H9 (cell line): ENCODE measurements at regions not wholly inside any gene's neighbourhood (a gene's known extent, or its start where the extent isn't known, plus 50 kb on each side); places are given as distances from the start of the nearest gene placed in this dataset.

ENCODE experiments used
- DNase-seq: peaks from one replicate; pipeline ENCODE4 v3.0.0-alpha.2; 2017
- H2AFZ ChIP-seq: one replicate; pipeline ENCODE4 v1.6.1; 2013; ENCODE audit warnings: mild to moderate bottlenecking, low read length, control low read depth, moderate library complexity
- H2AK5ac ChIP-seq: 2 replicates; pipeline ENCODE4 v1.6.1; 2013; ENCODE audit warnings: low read length, control low read depth, mixed read lengths; ENCODE audit not compliant: insufficient read length
- H2BK120ac ChIP-seq: one replicate; pipeline ENCODE4 v1.6.1; 2013; ENCODE audit warnings: low read depth, mild to moderate bottlenecking, low read length, control low read depth, inconsistent platforms; ENCODE audit not compliant: poor library complexity, severe bottlenecking
- H2BK12ac ChIP-seq: 2 replicates; pipeline ENCODE4 v1.6.1; 2013; ENCODE audit warnings: low read length, control low read depth, mixed read lengths, low read depth; ENCODE audit not compliant: insufficient read length
- H2BK15ac ChIP-seq: 2 replicates; pipeline ENCODE4 v1.6.1; 2013; ENCODE audit warnings: low read depth, low read length, control low read depth
- H2BK20ac ChIP-seq: one replicate; pipeline ENCODE4 v1.6.1; 2013; ENCODE audit warnings: low read depth, mild to moderate bottlenecking, low read length, control low read depth, inconsistent platforms; ENCODE audit not compliant: poor library complexity, severe bottlenecking
- H2BK5ac ChIP-seq: 2 replicates; pipeline ENCODE4 v1.6.1; 2013; ENCODE audit warnings: low read length, control low read depth, mixed read lengths; ENCODE audit not compliant: insufficient read length
- H3K14ac ChIP-seq: 2 replicates; pipeline ENCODE4 v1.6.1; 2013; ENCODE audit warnings: low read length, control low read depth; ENCODE audit not compliant: insufficient read depth
- H3K18ac ChIP-seq: 2 replicates; pipeline ENCODE4 v1.6.1; 2013; ENCODE audit warnings: low read depth, mild to moderate bottlenecking, mixed read lengths, low read length, control low read depth; ENCODE audit not compliant: insufficient read length
- H3K23ac ChIP-seq: 2 replicates; pipeline ENCODE4 v1.6.1; 2013; ENCODE audit warnings: low read length, control low read depth, mixed read lengths, low read depth; ENCODE audit not compliant: insufficient read length
- H3K23me2 ChIP-seq: 2 replicates; pipeline ENCODE4 v1.6.1; 2013; ENCODE audit warnings: low read depth, mild to moderate bottlenecking, mixed read lengths, low read length, control low read depth; ENCODE audit not compliant: insufficient read length, poor library complexity, severe bottlenecking
- H3K27ac ChIP-seq: 2 replicates; pipeline ENCODE4 v1.5.1; 2013; ENCODE audit warnings: low read length, control low read depth, mixed read lengths, low read depth; ENCODE audit not compliant: insufficient read length
- H3K27me3 ChIP-seq: 2 replicates; pipeline ENCODE4 v1.6.1; 2013; ENCODE audit warnings: low read length, control low read depth, inconsistent platforms; ENCODE audit not compliant: insufficient read depth
- H3K4ac ChIP-seq: 2 replicates; pipeline ENCODE4 v1.6.1; 2013; ENCODE audit warnings: low read depth, mild to moderate bottlenecking, control low read depth, inconsistent platforms, low read length, moderate library complexity
- H3K4me1 ChIP-seq: 2 replicates; pipeline ENCODE4 v1.6.1; 2013; ENCODE audit warnings: low read length, control low read depth, inconsistent platforms; ENCODE audit not compliant: insufficient read depth
- H3K4me2 ChIP-seq: 2 replicates; pipeline ENCODE4 v1.6.1; 2013; ENCODE audit warnings: low read length, control low read depth, mixed read lengths; ENCODE audit not compliant: insufficient read length, insufficient read depth
- H3K56ac ChIP-seq: 2 replicates; pipeline ENCODE4 v1.6.1; 2013; ENCODE audit warnings: low read depth, mild to moderate bottlenecking, mixed read lengths, low read length, control low read depth; ENCODE audit not compliant: insufficient read length
- H3K79me1 ChIP-seq: 2 replicates; pipeline ENCODE4 v1.6.1; 2013; ENCODE audit warnings: low read depth, mild to moderate bottlenecking, moderate library complexity, low read length, control low read depth, inconsistent platforms; ENCODE audit not compliant: insufficient read depth, poor library complexity, severe bottlenecking
- H3K79me2 ChIP-seq: 2 replicates; pipeline ENCODE4 v1.6.1; 2013; ENCODE audit warnings: low read length, control low read depth, inconsistent platforms; ENCODE audit not compliant: insufficient read depth
- H3K9ac ChIP-seq: 2 replicates; pipeline ENCODE4 v1.6.1; 2013; ENCODE audit warnings: low read length, control low read depth, mixed read lengths; ENCODE audit not compliant: insufficient read length; ENCODE audit errors: extremely low read depth
- H3K9me3 ChIP-seq: one replicate; pipeline ENCODE4 v1.6.1; 2013; ENCODE audit warnings: low read depth, low read length, inconsistent platforms; ENCODE audit not compliant: control insufficient read depth
- H3T11ph ChIP-seq: one replicate; pipeline ENCODE4 v1.6.1; 2013; ENCODE audit warnings: mild to moderate bottlenecking, low read length, control low read depth, inconsistent platforms
- H4K20me1 ChIP-seq: one replicate; pipeline ENCODE4 v1.6.1; 2013; ENCODE audit not compliant: control insufficient read depth, insufficient read length, insufficient read depth
- H4K5ac ChIP-seq: 2 replicates; pipeline ENCODE4 v1.6.1; 2013; ENCODE audit warnings: low read depth, mild to moderate bottlenecking, mixed read lengths, low read length, control low read depth; ENCODE audit not compliant: insufficient read length
- H4K8ac ChIP-seq: replicated peaks from 2 replicates; pipeline ENCODE4 v1.6.1; 2013; ENCODE audit warnings: low read length, control low read depth, mixed read lengths, low read depth; ENCODE audit not compliant: insufficient read length
- H4K91ac ChIP-seq: 2 replicates; pipeline ENCODE4 v1.6.1; 2013; ENCODE audit warnings: low read depth, mild to moderate bottlenecking, moderate library complexity, mixed read lengths, low read length, control low read depth; ENCODE audit not compliant: insufficient read length
- H3K27ac Mint-ChIP-seq, 3 experiments: 2 replicates in 2 of 3; 3 replicates in 1 of 3; pipeline ENCODE4 v1.8.0; 2020 to 2021; ENCODE audit warnings: mixed read lengths in 3 of 3, mild to moderate bottlenecking in 1 of 3, moderate library complexity in 1 of 3
- H3K27me3 Mint-ChIP-seq: 2 replicates; pipeline ENCODE4 v1.8.0; 2021; ENCODE audit warnings: low read depth, mild to moderate bottlenecking, moderate library complexity, mixed read lengths
- H3K36me3 Mint-ChIP-seq, 3 experiments: 2 replicates in 2 of 3; 3 replicates in 1 of 3; pipeline ENCODE4 v1.8.0; 2020 to 2021; ENCODE audit warnings: low read depth in 3 of 3, mixed read lengths in 3 of 3; ENCODE audit not compliant: insufficient read depth in 1 of 3
- H3K4me1 Mint-ChIP-seq, 2 experiments: 2 replicates each; pipeline ENCODE4 v1.8.0; 2020; ENCODE audit warnings: mixed read lengths in 2 of 2
- H3K4me3 Mint-ChIP-seq, 2 experiments: 2 replicates in 1 of 2; 3 replicates in 1 of 2; pipeline ENCODE4 v1.8.0; 2020 to 2021; ENCODE audit warnings: mild to moderate bottlenecking in 2 of 2, mixed read lengths in 2 of 2, moderate library complexity in 1 of 2
- H3K9me3 Mint-ChIP-seq, 2 experiments: 2 replicates in 1 of 2; 3 replicates in 1 of 2; pipeline ENCODE4 v1.8.0; 2020; ENCODE audit warnings: mild to moderate bottlenecking in 2 of 2, mixed read lengths in 2 of 2, moderate library complexity in 1 of 2
- CTCF ChIP-seq: fragments of 200-600 bp; sonication (generic); conservative IDR thresholded peaks from 3 replicates; pipeline ENCODE4 v1.8.0; 2021; ENCODE audit warnings: antibody characterized with exemption, mild to moderate bottlenecking
- WGBS: extraction: QIAGEN DNeasy Blood & Tissue Kit; methylation state at CpG from one replicate; pipeline ENCODE4 v1.1.7; 2013; ENCODE audit warnings: missing lambda C conversion rate, low lambda C conversion rate, mixed read lengths; ENCODE audit not compliant: insufficient read length; ENCODE audit errors: extremely low coverage; 5-methylcytosine and 5-hydroxymethylcytosine counted together

DNA sequence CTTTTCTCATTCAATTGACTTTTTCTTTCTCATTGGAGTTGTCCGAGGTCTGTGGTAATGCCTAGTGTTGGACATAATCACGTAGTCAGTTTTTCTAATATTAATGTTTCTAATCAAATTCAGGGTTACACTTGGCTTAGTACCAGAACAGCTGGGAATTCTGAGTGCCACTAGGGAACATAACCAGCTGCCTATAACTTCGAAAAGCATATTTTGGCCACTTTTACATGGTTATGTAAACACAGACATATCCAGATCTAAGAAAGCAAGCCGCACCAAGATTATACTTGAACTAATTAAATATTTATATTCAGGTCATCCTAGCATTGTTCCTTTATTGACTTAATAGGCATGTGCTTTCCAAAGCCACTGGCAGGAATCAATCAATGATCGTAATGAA lies 91.1 kb upstream of the ARHGAP28 start:
- no peaks in the 10 kb centered on the region for H3K79me1 ChIP-seq
- no peak overlapping the region for H3K23ac ChIP-seq
- no peak overlapping the region for H2BK15ac ChIP-seq
- Mint-ChIP-seq H3K27ac (no peak overlapping the region), H3K4me1 (peaks cover 21 to 30% of the 10 kb centered on the region in 2 experiments), H3K4me3 (no peak overlapping the region), H3K9me3 (no peaks in the 10 kb centered on the region; a peak in 1 of 5 replicates), H3K36me3 (no peaks in the 10 kb centered on the region; a peak in 1 of 7 replicates), H3K27me3 (no peaks in the 10 kb centered on the region)
- no peak for DNase-seq
- H3K9ac ChIP-seq = no peak overlapping the region
- H3K4me1 ChIP-seq = peaks cover 2% of the 10 kb centered on the region; the same call in 1 of the 2 replicates
- no peaks in the 10 kb centered on the region for H3K23me2 ChIP-seq
- H2BK12ac ChIP-seq = no peak overlapping the region
- H4K8ac ChIP-seq = no peak overlapping the region
- TF ChIP-seq CTCF = no peak
- H3K4me2 ChIP-seq = no peak overlapping the region
- no peak overlapping the region for H3K14ac ChIP-seq
- no peak overlapping the region for H3K27ac ChIP-seq
- H3K9me3 ChIP-seq = no peaks in the 10 kb centered on the region
- H3T11ph ChIP-seq = no peak overlapping the region
- H3K27me3 ChIP-seq = no peaks in the 10 kb centered on the region
- no peaks in the 10 kb centered on the region for H4K20me1 ChIP-seq
- H2BK5ac ChIP-seq = no peak overlapping the region
- no peak overlapping the region for H2AK5ac ChIP-seq
- no peak overlapping the region for H3K18ac ChIP-seq
- H3K4ac ChIP-seq = no peak overlapping the region
- H2AFZ ChIP-seq = no peak overlapping the region
- no CpG with 5 or more reads among the region's 5 CpGs for WGBS
- no peak overlapping the region for H2BK20ac ChIP-seq
- H3K56ac ChIP-seq = no peak overlapping the region
- H4K91ac ChIP-seq = no peak overlapping the region
- no peak overlapping the region for H2BK120ac ChIP-seq
- no peak overlapping the region for H4K5ac ChIP-seq
- H3K79me2 ChIP-seq = no peaks in the 10 kb centered on the region
